Tibial nerve (tissue), 4 donors: ENCODE measurements at regions not wholly inside any gene's neighbourhood (a gene's known extent, or its start where the extent isn't known, plus 50 kb on each side); places are given as distances from the start of the nearest gene placed in this dataset.

Experiments used
- DNase-seq, 2 donors: peaks; one replicate each; pipeline ENCODE4 v3.0.0-alpha.2; 2019; ENCODE audit warnings: low spot score in 2 of 2
- H3K27ac ChIP-seq, 4 donors: fragments of 200-600 bp; sonication (generic) in 3 of 4; one replicate each; pipeline ENCODE4 v1.5.1; 2017 to 2019; ENCODE audit warnings: mild to moderate bottlenecking in 1 of 4
- H3K27me3 ChIP-seq, 2 donors: fragments of 200-600 bp; sonication (generic) in 1 of 2; one replicate each; pipeline versions ENCODE4 v1.5.1 to v1.6.0; 2017 to 2019
- H3K36me3 ChIP-seq, 3 donors: fragments of 200-600 bp; sonication (generic); one replicate each; pipeline ENCODE4 v1.5.1; 2018 to 2019
- H3K4me1 ChIP-seq, 4 donors: fragments of 200-600 bp; sonication (generic) in 3 of 4; one replicate each; pipeline ENCODE4 v1.5.1; 2017 to 2019
- H3K4me3 ChIP-seq, 4 donors: fragments of 200-600 bp; sonication (generic) in 3 of 4; one replicate each; pipeline ENCODE4 v1.5.1; 2017 to 2019; ENCODE audit warnings: mild to moderate bottlenecking in 1 of 4, moderate library complexity in 1 of 4
- H3K9me3 ChIP-seq, 4 donors: fragments of 200-600 bp; sonication (generic) in 3 of 4; one replicate each; pipeline ENCODE4 v1.5.1; 2017 to 2019
- EP300 ChIP-seq, 2 donors: sonication (generic); formaldehyde crosslinking; IDR thresholded peaks; one replicate each; pipeline ENCODE4 v1.6.1; 2017; ENCODE audit warnings: antibody characterized with exemption in 2 of 2, mild to moderate bottlenecking in 1 of 2
- POLR2A ChIP-seq, 2 donors: fragments of 450-650 bp; IDR thresholded peaks; one replicate each; pipeline ENCODE4 v1.6.1; 2017; ENCODE audit warnings: antibody characterized with exemption in 2 of 2, mild to moderate bottlenecking in 2 of 2, moderate library complexity in 2 of 2
- WGBS, 2 donors: methylation state at CpG; one replicate each; pipeline ENCODE4 v1.1.5; 2018; 5-methylcytosine and 5-hydroxymethylcytosine counted together
- TF ChIP-seq, protein P1 (sequence below), 5 experiments: fragments of 200-600 bp in 3 of 5; fragments of 450-650 bp in 2 of 5; sonication (generic) in 3 of 5; IDR thresholded peaks; one replicate each; pipeline ENCODE4 v1.5.1; 2016 to 2019; ENCODE audit warnings: antibody characterized with exemption in 5 of 5, mild to moderate bottlenecking in 3 of 5, moderate library complexity in 2 of 5

DNA sequence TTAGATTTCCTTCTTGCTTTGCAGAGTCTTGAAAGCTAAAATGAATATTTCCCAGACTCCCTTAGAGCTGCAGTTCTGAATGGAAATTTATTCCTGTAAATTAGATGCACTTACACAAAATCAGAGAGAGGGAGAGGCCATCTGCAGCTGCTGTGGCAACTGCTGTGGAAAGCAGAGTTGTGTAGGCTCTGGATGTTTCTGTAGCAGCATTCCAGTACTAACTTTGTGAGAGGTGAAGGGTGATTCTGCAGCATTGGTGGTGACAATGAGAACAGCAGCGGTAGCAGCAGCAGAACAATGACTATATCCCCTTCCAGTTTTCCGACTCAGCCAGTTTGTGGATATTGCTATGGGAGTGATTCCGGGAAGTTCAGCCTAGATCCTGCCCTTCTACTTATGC, 433.0 kb upstream of the REG3G start:
- H3K9me3 ChIP-seq, result no peaks in the 10 kb centered on the region
- DNase-seq, result no peak
- WGBS, 2 donors, result 50 to 78% methylated on average over 3 of the region's 3 CpGs
- H3K27ac ChIP-seq, result no peak overlapping the region
- no peaks in the 10 kb centered on the region for H3K27me3 ChIP-seq
- H3K4me3 ChIP-seq, result no peak overlapping the region
- TF ChIP-seq POLR2A (IDR thresholded peaks at IDR 0.05), result no peak
- TF ChIP-seq EP300 (IDR thresholded peaks at IDR 0.05), result no peak
- TF ChIP-seq, protein P1, sequence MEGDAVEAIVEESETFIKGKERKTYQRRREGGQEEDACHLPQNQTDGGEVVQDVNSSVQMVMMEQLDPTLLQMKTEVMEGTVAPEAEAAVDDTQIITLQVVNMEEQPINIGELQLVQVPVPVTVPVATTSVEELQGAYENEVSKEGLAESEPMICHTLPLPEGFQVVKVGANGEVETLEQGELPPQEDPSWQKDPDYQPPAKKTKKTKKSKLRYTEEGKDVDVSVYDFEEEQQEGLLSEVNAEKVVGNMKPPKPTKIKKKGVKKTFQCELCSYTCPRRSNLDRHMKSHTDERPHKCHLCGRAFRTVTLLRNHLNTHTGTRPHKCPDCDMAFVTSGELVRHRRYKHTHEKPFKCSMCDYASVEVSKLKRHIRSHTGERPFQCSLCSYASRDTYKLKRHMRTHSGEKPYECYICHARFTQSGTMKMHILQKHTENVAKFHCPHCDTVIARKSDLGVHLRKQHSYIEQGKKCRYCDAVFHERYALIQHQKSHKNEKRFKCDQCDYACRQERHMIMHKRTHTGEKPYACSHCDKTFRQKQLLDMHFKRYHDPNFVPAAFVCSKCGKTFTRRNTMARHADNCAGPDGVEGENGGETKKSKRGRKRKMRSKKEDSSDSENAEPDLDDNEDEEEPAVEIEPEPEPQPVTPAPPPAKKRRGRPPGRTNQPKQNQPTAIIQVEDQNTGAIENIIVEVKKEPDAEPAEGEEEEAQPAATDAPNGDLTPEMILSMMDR (IDR thresholded peaks at IDR 0.05), result no peak
- no peaks in the 10 kb centered on the region for H3K36me3 ChIP-seq
- H3K4me1 ChIP-seq, result no peaks in the 10 kb centered on the region

GRCh38 chr2:78601113-78601512, 424.4 kb upstream of the REG3G start:
- no peak overlapping the region for H3K4me3 ChIP-seq
- DNase-seq, result no peak
- no peaks in the 10 kb centered on the region for H3K27me3 ChIP-seq
- WGBS, 2 donors, result 86 to 92% methylated on average over 1 of the region's 1 CpG
- H3K4me1 ChIP-seq, result no peaks in the 10 kb centered on the region
- TF ChIP-seq POLR2A (IDR thresholded peaks at IDR 0.05) (no peak), EP300 (IDR thresholded peaks at IDR 0.05) (no peak)
- TF ChIP-seq, protein P1 (IDR thresholded peaks at IDR 0.05), result no peak
- H3K27ac ChIP-seq, result no peak overlapping the region
- H3K36me3 ChIP-seq, result no peaks in the 10 kb centered on the region
- H3K9me3 ChIP-seq, result no peaks in the 10 kb centered on the region

GRCh38 chr2:78602862-78603261, 422.6 kb upstream of the REG3G start:
- no peaks in the 10 kb centered on the region for H3K36me3 ChIP-seq
- DNase-seq, result no peak
- no peak overlapping the region for H3K27ac ChIP-seq
- H3K9me3 ChIP-seq, result no peaks in the 10 kb centered on the region
- no peak for TF ChIP-seq EP300 (IDR thresholded peaks at IDR 0.05)
- no peak for TF ChIP-seq POLR2A (IDR thresholded peaks at IDR 0.05)
- TF ChIP-seq, protein P1 (IDR thresholded peaks at IDR 0.05), result no peak
- H3K27me3 ChIP-seq, result no peaks in the 10 kb centered on the region
- WGBS, 2 donors, result 92 to 95% methylated on average over 4 of the region's 4 CpGs
- H3K4me1 ChIP-seq, result no peaks in the 10 kb centered on the region
- no peak overlapping the region for H3K4me3 ChIP-seq

GRCh38 chr2:78606895-78607294, 418.6 kb upstream of the REG3G start:
- DNase-seq, result no peak
- WGBS, 2 donors, result 34 to 45% methylated on average over 2 of the region's 2 CpGs
- Histone ChIP-seq H3K4me3 (no peak overlapping the region), H3K4me1 (no peaks in the 10 kb centered on the region), H3K36me3 (no peaks in the 10 kb centered on the region), H3K9me3 (no peaks in the 10 kb centered on the region), H3K27me3 (no peaks in the 10 kb centered on the region), H3K27ac (no peak overlapping the region)
- TF ChIP-seq, protein P1 (IDR thresholded peaks at IDR 0.05), result no peak
- TF ChIP-seq POLR2A (IDR thresholded peaks at IDR 0.05), result no peak
- no peak for TF ChIP-seq EP300 (IDR thresholded peaks at IDR 0.05)

DNA sequence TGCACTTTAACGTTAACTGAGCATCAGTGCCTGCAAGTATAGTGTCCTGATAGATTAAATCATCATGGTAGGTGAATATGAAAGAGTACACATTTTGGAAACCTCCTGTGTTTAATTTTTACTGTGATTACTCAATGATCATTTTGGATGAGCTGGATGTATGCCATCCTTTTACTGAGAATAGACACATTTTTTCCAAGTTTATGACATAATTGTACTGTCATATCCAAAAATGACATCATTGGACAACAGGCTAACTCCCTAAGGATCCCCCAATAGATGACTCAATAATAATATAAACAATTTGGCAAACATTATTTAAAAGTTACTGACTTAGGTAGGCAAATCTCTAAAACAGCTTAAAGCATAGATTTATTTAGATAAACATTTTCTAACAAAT, 410.8 kb upstream of the REG3G start:
- Histone ChIP-seq H3K4me3 (no peak overlapping the region), H3K9me3 (no peaks in the 10 kb centered on the region), H3K4me1 (no peaks in the 10 kb centered on the region), H3K36me3 (no peaks in the 10 kb centered on the region), H3K27ac (no peak overlapping the region), H3K27me3 (no peaks in the 10 kb centered on the region)
- no peak for DNase-seq
- 73 to 78% methylated on average over 1 of the region's 1 CpG for WGBS, 2 donors
- TF ChIP-seq POLR2A (IDR thresholded peaks at IDR 0.05) (no peak), EP300 (IDR thresholded peaks at IDR 0.05) (no peak)
- TF ChIP-seq, protein P1 (IDR thresholded peaks at IDR 0.05), result no peak
